PFSK-1 (cell line): ENCODE measurements at regions not wholly inside any gene's neighbourhood (a gene's known extent, or its start where the extent isn't known, plus 50 kb on each side); places are given as distances from the start of the nearest gene placed in this dataset.

Experiments
- FOXP2 ChIP-seq: optimal IDR thresholded peaks from 2 replicates; pipeline ENCODE3; 2011; ENCODE audit warnings: borderline replicate concordance, control low read depth, inconsistent platforms; ENCODE audit not compliant: insufficient read depth; ENCODE audit errors: extremely low read length, extremely low read depth
- POLR2AphosphoS5 ChIP-seq: IDR thresholded peaks from 2 replicates; pipeline ENCODE4 v1.6.1; 2012; ENCODE audit warnings: low read depth, mild to moderate bottlenecking, control low read depth, low read length, moderate library complexity
- REST ChIP-seq, 2 experiments: IDR thresholded peaks; 2 replicates each; pipeline versions ENCODE4 v1.6.1 to v1.8.0; 2011 to 2012; ENCODE audit warnings: low read depth in 2 of 2, low read length in 2 of 2, control low read depth in 1 of 2, inconsistent platforms in 1 of 2, mild to moderate bottlenecking in 1 of 2, moderate library complexity in 1 of 2; ENCODE audit not compliant: insufficient read depth in 1 of 2
- SIN3A ChIP-seq: IDR thresholded peaks from 2 replicates; pipeline ENCODE4 v1.6.1; 2012; ENCODE audit warnings: mild to moderate bottlenecking, low read length, moderate library complexity, borderline replicate concordance; ENCODE audit not compliant: insufficient read depth
- TAF1 ChIP-seq: IDR thresholded peaks from 2 replicates; pipeline ENCODE4 v1.6.1; 2012; ENCODE audit warnings: low read length, control low read depth, borderline replicate concordance; ENCODE audit not compliant: insufficient read depth

GRCh38 chr22:48808038-48808960 lies 1019.4 kb downstream of the BRD1 start:
- TF ChIP-seq TAF1 (no peak), FOXP2 (no peak), REST (IDR thresholded peaks at IDR 0.05; ENCODE audit: insufficient read depth in 1 of 2, low read depth in 2 of 2, low read length in 2 of 2) (no peak), POLR2AphosphoS5 (no peak), SIN3A (no peak)

- no peak for TF ChIP-seq SIN3A
These were observed 1020.5 kb downstream of the BRD1 start for GRCh38 chr22:48807155-48807554.

GRCh38 chr22:48806227-48806781 lies 1021.4 kb downstream of the BRD1 start:
- TF ChIP-seq POLR2AphosphoS5: no peak
- TF ChIP-seq REST (IDR thresholded peaks at IDR 0.05; ENCODE audit: insufficient read depth in 1 of 2, low read depth in 2 of 2, low read length in 2 of 2): no peak
- TF ChIP-seq FOXP2: no peak
- TF ChIP-seq TAF1: no peak
- no peak for TF ChIP-seq SIN3A

GRCh38 chr22:48805516-48805915 lies 1022.2 kb downstream of the BRD1 start:
- TF ChIP-seq REST (IDR thresholded peaks at IDR 0.05; ENCODE audit: insufficient read depth in 1 of 2, low read depth in 2 of 2, low read length in 2 of 2) (no peak), POLR2AphosphoS5 (no peak)

GRCh38 chr22:48804811-48805301 lies 1022.8 kb downstream of the BRD1 start:
- TF ChIP-seq POLR2AphosphoS5: no peak
- TF ChIP-seq TAF1: no peak
- TF ChIP-seq REST (IDR thresholded peaks at IDR 0.05; ENCODE audit: insufficient read depth in 1 of 2, low read depth in 2 of 2, low read length in 2 of 2): no peak
- no peak for TF ChIP-seq SIN3A
- TF ChIP-seq FOXP2: no peak
